RWPE2 (cell line): ENCODE measurements at regions not wholly inside any gene's neighbourhood (a gene's known extent, or its start where the extent isn't known, plus 50 kb on each side); places are given as distances from the start of the nearest gene placed in this dataset.

Experiments
- ATAC-seq: fragments of 200-7000 bp; cut with Tn5 transposase; 3 replicates; pipeline ENCODE4 v1.9.1; 2021; ENCODE audit warnings: low read depth
- DNase-seq: peaks from one replicate; pipeline ENCODE4 v3.0.0-alpha.2; 2020; ENCODE audit warnings: low spot score
- H3K27ac ChIP-seq: fragments of 450-650 bp; 2 replicates; pipeline ENCODE4 v1.5.1; 2017; ENCODE audit warnings: mild to moderate bottlenecking; ENCODE audit not compliant: poor library complexity, severe bottlenecking
- H3K27me3 ChIP-seq: fragments of 250-450 bp; sonication (Bioruptor Pico); 2 replicates; pipeline ENCODE4 v1.5.1; 2021; ENCODE audit warnings: mild to moderate bottlenecking, moderate library complexity; ENCODE audit not compliant: insufficient read depth, poor library complexity, severe bottlenecking
- H3K36me3 ChIP-seq: fragments of 250-450 bp; sonication (Bioruptor Pico); 2 replicates; pipeline ENCODE4 v1.5.1; 2020; ENCODE audit warnings: low read depth, mild to moderate bottlenecking, moderate library complexity
- H3K4me1 ChIP-seq: fragments of 250-450 bp; sonication (Bioruptor Pico); 2 replicates; pipeline ENCODE4 v1.5.1; 2021; ENCODE audit warnings: mild to moderate bottlenecking, moderate library complexity; ENCODE audit not compliant: insufficient read depth, poor library complexity, severe bottlenecking
- H3K4me3 ChIP-seq: fragments of 250-450 bp; sonication (Bioruptor Pico); 2 replicates; pipeline ENCODE4 v1.5.1; 2021; ENCODE audit warnings: mild to moderate bottlenecking, moderate library complexity; ENCODE audit not compliant: severe bottlenecking
- H3K9me3 ChIP-seq: fragments of 250-450 bp; sonication (Bioruptor Pico); 2 replicates; pipeline ENCODE4 v1.5.1; 2021; ENCODE audit warnings: mild to moderate bottlenecking, moderate library complexity; ENCODE audit not compliant: severe bottlenecking
- TF ChIP-seq, protein P1 (sequence below): fragments of 450-650 bp; IDR thresholded peaks from one replicate; pipeline ENCODE4 v1.5.1; 2017; ENCODE audit warnings: mild to moderate bottlenecking, moderate library complexity; ENCODE audit not compliant: poor library complexity, severe bottlenecking

DNA sequence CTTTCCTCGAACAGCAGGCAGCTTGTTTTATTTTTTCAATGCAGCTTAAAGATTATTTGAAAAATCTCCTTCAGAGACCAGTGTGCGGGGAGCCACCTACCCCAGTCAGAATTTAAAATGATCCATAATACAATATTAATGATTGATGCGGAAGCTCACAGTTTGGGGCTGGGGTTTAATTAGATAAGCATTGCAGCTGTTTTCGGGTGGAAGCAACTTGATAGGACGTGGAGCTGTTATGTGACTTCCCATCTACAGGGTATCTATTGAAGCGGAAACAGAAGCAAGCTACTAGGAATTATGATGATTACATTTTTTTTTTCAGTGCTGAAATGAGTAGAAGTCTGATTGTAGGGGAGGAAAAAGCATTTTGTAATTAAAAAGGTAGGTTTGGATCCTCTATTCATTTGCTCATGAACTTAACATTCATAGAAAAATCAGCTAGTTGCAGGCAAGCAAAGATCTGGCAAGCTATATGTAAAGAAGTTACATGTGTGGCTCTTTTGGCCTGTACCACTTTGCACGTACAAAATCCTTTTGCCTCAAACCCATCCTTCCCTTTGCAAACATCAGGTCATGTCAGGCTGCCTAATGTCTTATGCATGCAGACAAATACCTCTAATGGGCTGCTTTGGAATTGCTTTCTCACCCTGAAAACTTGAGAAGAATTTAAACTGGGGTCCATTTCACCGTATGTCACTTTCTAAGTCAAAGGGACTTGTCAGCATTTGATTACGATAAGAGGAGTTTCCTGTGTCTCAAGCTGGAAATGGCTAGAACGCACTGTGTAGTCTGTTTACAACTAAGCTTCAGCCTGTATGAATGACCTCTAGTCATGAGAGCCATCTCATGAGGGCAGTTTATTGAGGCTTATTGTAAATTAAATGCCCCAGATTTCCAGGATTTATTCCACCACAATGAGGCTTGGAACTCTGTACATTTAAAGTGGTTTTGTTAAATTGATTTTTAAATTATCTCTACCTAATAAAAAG is 267.1 kb upstream of the TMTC4 start:
- DNase-seq (no peak), ATAC-seq (no peak)
- Histone ChIP-seq H3K9me3 (no peaks in the 10 kb centered on the region), H3K36me3 (no peaks in the 10 kb centered on the region), H3K4me1 (no peaks in the 10 kb centered on the region), H3K27me3 (peaks cover 3% of the 10 kb centered on the region), H3K4me3 (no peak overlapping the region), H3K27ac (no peak overlapping the region)
- TF ChIP-seq, protein P1, sequence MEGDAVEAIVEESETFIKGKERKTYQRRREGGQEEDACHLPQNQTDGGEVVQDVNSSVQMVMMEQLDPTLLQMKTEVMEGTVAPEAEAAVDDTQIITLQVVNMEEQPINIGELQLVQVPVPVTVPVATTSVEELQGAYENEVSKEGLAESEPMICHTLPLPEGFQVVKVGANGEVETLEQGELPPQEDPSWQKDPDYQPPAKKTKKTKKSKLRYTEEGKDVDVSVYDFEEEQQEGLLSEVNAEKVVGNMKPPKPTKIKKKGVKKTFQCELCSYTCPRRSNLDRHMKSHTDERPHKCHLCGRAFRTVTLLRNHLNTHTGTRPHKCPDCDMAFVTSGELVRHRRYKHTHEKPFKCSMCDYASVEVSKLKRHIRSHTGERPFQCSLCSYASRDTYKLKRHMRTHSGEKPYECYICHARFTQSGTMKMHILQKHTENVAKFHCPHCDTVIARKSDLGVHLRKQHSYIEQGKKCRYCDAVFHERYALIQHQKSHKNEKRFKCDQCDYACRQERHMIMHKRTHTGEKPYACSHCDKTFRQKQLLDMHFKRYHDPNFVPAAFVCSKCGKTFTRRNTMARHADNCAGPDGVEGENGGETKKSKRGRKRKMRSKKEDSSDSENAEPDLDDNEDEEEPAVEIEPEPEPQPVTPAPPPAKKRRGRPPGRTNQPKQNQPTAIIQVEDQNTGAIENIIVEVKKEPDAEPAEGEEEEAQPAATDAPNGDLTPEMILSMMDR: no peak

DNA sequence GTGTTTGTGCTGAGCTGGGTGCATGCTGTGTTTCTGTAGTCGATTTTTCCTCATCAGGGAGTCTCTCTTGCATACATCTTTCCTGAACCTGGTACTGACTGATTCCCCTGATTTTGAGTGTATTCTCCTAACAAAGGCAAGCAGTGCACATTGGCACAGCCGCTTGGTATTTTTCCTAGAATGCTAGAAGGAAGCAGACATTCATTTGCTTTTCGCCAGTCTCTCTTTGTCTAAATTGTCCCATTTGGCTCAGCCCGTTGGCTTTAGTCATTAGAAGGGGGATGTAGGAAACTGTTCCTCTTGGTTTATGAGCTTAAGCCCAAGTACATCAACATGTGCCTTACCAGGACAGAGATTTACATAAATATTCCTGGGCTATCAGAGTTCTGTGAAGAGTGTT is 266.1 kb upstream of the TMTC4 start:
- no peak for DNase-seq
- no peaks in the 10 kb centered on the region for H3K9me3 ChIP-seq
- H3K27ac ChIP-seq: no peak overlapping the region

DNA sequence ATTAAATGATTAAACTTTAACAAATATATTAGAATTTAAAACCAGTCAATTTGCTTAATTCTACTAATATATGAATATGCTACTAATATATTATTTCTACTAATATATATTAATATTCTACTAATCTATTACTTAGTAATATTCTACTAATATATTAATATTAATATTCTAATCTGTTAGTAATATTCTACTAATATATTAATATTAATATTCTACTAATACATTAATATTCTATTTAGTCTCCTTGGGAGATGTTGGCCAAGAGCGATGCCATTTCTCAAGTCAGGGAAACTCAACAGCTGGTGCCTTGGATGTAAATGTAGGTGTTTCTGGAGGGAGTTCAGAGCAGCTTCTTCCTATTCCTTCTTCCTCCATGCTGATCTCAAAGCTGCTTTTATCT is 259.2 kb upstream of the TMTC4 start:
- H3K9me3 ChIP-seq: no peaks in the 10 kb centered on the region

More for the DNA sequence above, 266.1 kb upstream of the TMTC4 start:
- Histone ChIP-seq H3K36me3 (no peaks in the 10 kb centered on the region), H3K27me3 (peaks cover 6% of the 10 kb centered on the region), H3K4me1 (no peaks in the 10 kb centered on the region), H3K4me3 (no peak overlapping the region)
- TF ChIP-seq, protein P1: no peak
- no peak for ATAC-seq

DNA sequence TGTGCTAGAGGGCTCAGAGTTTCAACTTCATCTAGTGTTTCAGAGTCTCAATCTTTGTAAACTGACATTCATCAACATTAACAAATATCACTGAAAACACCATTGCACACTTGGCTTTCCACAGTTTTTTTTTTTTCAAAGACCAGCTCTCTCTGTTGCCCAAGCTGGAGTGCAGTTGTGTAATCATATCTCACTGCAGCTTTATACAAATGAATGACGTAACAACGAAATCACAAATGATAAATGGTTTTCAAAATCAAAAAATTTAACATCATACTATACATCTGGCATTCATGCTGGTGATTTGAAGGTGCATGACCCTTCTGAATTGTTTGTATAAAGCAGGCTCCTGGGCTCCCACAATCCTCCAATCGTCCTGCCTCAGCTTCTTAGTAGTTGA is 248.0 kb upstream of the TMTC4 start:
- Histone ChIP-seq H3K27ac (no peak overlapping the region), H3K9me3 (no peaks in the 10 kb centered on the region), H3K27me3 (no peaks in the 10 kb centered on the region), H3K4me1 (no peaks in the 10 kb centered on the region), H3K36me3 (no peaks in the 10 kb centered on the region), H3K4me3 (no peak overlapping the region)
- DNase-seq: no peak
- ATAC-seq: no peak
- TF ChIP-seq, protein P1: no peak

More for the DNA sequence above, 259.2 kb upstream of the TMTC4 start:
- Histone ChIP-seq H3K4me1 (no peaks in the 10 kb centered on the region), H3K36me3 (no peaks in the 10 kb centered on the region), H3K27me3 (peaks cover 14% of the 10 kb centered on the region), H3K27ac (no peak overlapping the region), H3K4me3 (no peak overlapping the region)
- ATAC-seq (no peak), DNase-seq (no peak)
- TF ChIP-seq, protein P1: no peak

DNA sequence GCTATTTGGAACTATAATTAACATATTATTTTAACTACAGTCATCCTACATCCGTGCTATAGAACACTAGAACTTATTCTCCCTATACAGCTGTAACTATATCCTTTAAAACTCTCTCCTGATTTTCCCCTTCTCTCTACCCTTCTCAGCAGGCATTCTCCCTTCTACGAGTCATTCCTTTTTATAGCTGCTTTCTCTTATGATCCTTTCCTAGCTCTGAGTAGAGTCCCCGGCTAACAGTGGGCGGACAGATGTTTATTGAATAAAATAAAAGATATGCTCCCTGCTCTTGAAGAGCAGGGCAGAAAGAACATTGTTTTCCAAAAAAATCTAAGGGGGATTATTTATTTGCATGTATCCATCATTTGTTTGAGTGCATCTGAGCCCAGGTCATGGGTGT is 246.5 kb upstream of the TMTC4 start:
- H3K4me3 ChIP-seq: no peak overlapping the region
- H3K27me3 ChIP-seq: no peaks in the 10 kb centered on the region
- DNase-seq: no peak
- ATAC-seq: no peak
- H3K27ac ChIP-seq: no peak overlapping the region
- H3K9me3 ChIP-seq: no peaks in the 10 kb centered on the region
- TF ChIP-seq, protein P1: no peak
- no peaks in the 10 kb centered on the region for H3K4me1 ChIP-seq
- H3K36me3 ChIP-seq: no peaks in the 10 kb centered on the region
